ENCODE measurements at regions not wholly inside any gene's neighbourhood (a gene's known extent, or its start where the extent isn't known, plus 50 kb on each side); places are given as distances from the start of the nearest gene placed in this dataset.
A peak's percentile ranks its signal among the peaks of the same experiment; 100 is the strongest.

GRCh38 chr4:24734511-24734910, 60.9 kb upstream of the SOD3 start:
- no peak overlapping the region for H3K4me3 ChIP-seq (ENCODE audit: low read depth, low read length)
- no peak for DNase-seq
- in situ Hi-C loops (cut with HindIII; ENCODE audit: low pct_ligation_motif_present, low sequenced_read_pairs): no loop called here

GRCh38 chr4:24736066-24736465, 59.3 kb upstream of the SOD3 start:
- peak; percentile 56 for TF ChIP-seq CTCF (IDR thresholded peaks at IDR 0.05; ENCODE audit: low read depth, low read length, missing control alignments)
- no peak overlapping the region for H3K4me3 ChIP-seq (ENCODE audit: low read depth, low read length)
- no peaks in the 10 kb centered on the region for H3K36me3 ChIP-seq (replicated peaks)
- no peaks in the 10 kb centered on the region for H3K27me3 ChIP-seq (replicated peaks)
- in situ Hi-C loops (cut with HindIII; ENCODE audit: low pct_ligation_motif_present, low sequenced_read_pairs): no loop called here
- DNase-seq: peak; percentile 11
- no peak overlapping the region for H3K27ac ChIP-seq

More at GRCh38 chr4:24734511-24734910, 60.9 kb upstream of the SOD3 start:
- H3K27me3 ChIP-seq (replicated peaks): no peaks in the 10 kb centered on the region
- no peak for TF ChIP-seq CTCF (IDR thresholded peaks at IDR 0.05; ENCODE audit: low read depth, low read length, missing control alignments)
- H3K36me3 ChIP-seq (replicated peaks): no peaks in the 10 kb centered on the region
- H3K27ac ChIP-seq: no peak overlapping the region

- H3K27ac ChIP-seq: no peak overlapping the region
- no peak for TF ChIP-seq CTCF (IDR thresholded peaks at IDR 0.05; ENCODE audit: low read depth, low read length, missing control alignments)
- H3K27me3 ChIP-seq (replicated peaks): no peaks in the 10 kb centered on the region
- H3K36me3 ChIP-seq (replicated peaks): no peaks in the 10 kb centered on the region
- no peak for DNase-seq
- in situ Hi-C loops (cut with HindIII; ENCODE audit: low pct_ligation_motif_present, low sequenced_read_pairs): no loop called here
- no peak overlapping the region for H3K4me3 ChIP-seq (ENCODE audit: low read depth, low read length)
Observed at GRCh38 chr4:24741910-24742309, 53.5 kb upstream of the SOD3 start.

- Histone ChIP-seq H3K36me3 (replicated peaks) (no peaks in the 10 kb centered on the region), H3K4me3 (ENCODE audit: low read depth, low read length) (no peak overlapping the region)
- in situ Hi-C loops (cut with HindIII; ENCODE audit: low pct_ligation_motif_present, low sequenced_read_pairs): no loop called here
Observed at GRCh38 chr4:24742335-24742734, 53.0 kb upstream of the SOD3 start.

GRCh38 chr4:24742773-24743172, 52.6 kb upstream of the SOD3 start:
- no peaks in the 10 kb centered on the region for H3K36me3 ChIP-seq (replicated peaks)
- no peak for TF ChIP-seq CTCF (IDR thresholded peaks at IDR 0.05; ENCODE audit: low read depth, low read length, missing control alignments)
- DNase-seq: no peak
- H3K27me3 ChIP-seq (replicated peaks): no peaks in the 10 kb centered on the region
- in situ Hi-C loops (cut with HindIII; ENCODE audit: low pct_ligation_motif_present, low sequenced_read_pairs): no loop called here
- H3K27ac ChIP-seq: no peak overlapping the region
- H3K4me3 ChIP-seq (ENCODE audit: low read depth, low read length): no peak overlapping the region

More at GRCh38 chr4:24742335-24742734, 53.0 kb upstream of the SOD3 start:
- no peak overlapping the region for H3K27ac ChIP-seq
- no peaks in the 10 kb centered on the region for H3K27me3 ChIP-seq (replicated peaks)
- no peak for TF ChIP-seq CTCF (IDR thresholded peaks at IDR 0.05; ENCODE audit: low read depth, low read length, missing control alignments)
- no peak for DNase-seq

GRCh38 chr4:24743206-24743605, 52.2 kb upstream of the SOD3 start:
- Histone ChIP-seq H3K36me3 (replicated peaks) (no peaks in the 10 kb centered on the region), H3K27ac (no peak overlapping the region), H3K27me3 (replicated peaks) (no peaks in the 10 kb centered on the region), H3K4me3 (ENCODE audit: low read depth, low read length) (no peak overlapping the region)
- no peak for TF ChIP-seq CTCF (IDR thresholded peaks at IDR 0.05; ENCODE audit: low read depth, low read length, missing control alignments)
- in situ Hi-C loops (cut with HindIII; ENCODE audit: low pct_ligation_motif_present, low sequenced_read_pairs): no loop called here
- DNase-seq: no peak

Measured in brain microvascular endothelial cell (primary cell).